ENCODE measurements at regions not wholly inside any gene's neighbourhood (a gene's known extent, or its start where the extent isn't known, plus 50 kb on each side); places are given as distances from the start of the nearest gene placed in this dataset.

GRCh38 chr9:88891040-88891439 is 100.2 kb upstream of the S1PR3 start:
- TF ChIP-seq ATF7 (IDR thresholded peaks at IDR 0.05; ENCODE audit: low read depth) = no peak
- TF ChIP-seq PBX3 (IDR thresholded peaks at IDR 0.05; ENCODE audit: insufficient replicate concordance, low read depth, low read length) = no peak
- TF ChIP-seq CEBPB (IDR thresholded peaks at IDR 0.05; ENCODE audit: borderline replicate concordance in 1 of 2, low read depth in 2 of 2, low read length in 2 of 2) = no peak
